NT2/D1 (cell line): ENCODE measurements at regions not wholly inside any gene's neighbourhood (a gene's known extent, or its start where the extent isn't known, plus 50 kb on each side); places are given as distances from the start of the nearest gene placed in this dataset.

ENCODE experiments used
- SUZ12 ChIP-seq: IDR thresholded peaks from 2 replicates; pipeline ENCODE4 v1.6.1; 2011; ENCODE audit not compliant: insufficient read length, insufficient read depth; ENCODE audit errors: extremely low read depth
- YY1 ChIP-seq: IDR thresholded peaks from 2 replicates; pipeline ENCODE4 v1.6.1; 2011; ENCODE audit not compliant: insufficient read length, insufficient read depth

DNA sequence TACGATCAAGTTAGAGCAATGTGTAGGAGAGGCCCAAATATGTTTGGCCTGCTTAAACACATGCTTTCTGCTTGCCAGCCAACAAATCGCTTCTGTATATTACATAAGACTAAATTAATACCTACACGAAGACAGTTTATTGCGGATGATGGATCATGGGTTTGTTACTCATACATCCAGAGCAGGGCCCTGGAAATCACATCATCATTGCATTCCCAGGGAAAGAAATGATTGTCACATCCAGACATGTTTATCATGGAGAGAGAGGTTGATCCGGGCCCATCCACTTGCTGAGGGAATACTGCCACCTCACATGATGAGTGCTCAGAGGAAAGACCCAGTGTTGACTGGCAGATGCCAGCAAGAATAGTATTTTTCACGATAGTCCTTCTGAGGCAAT, 282.6 kb downstream of the NUF2 start:
- TF ChIP-seq SUZ12 (no peak), YY1 (no peak)
